K562 (cell line): ENCODE measurements at regions not wholly inside any gene's neighbourhood (a gene's known extent, or its start where the extent isn't known, plus 50 kb on each side); places are given as distances from the start of the nearest gene placed in this dataset.

Source experiments
- NRF1 ChIP-seq, 2 experiments: fragments of 450-650 bp; IDR thresholded peaks in 1 of 2; conservative IDR thresholded peaks in 1 of 2; 2 replicates each; pipeline ENCODE4 v1.6.1; 2014; ENCODE audit warnings: mild to moderate bottlenecking in 2 of 2
- PPARD ChIP-seq: fragments of 250-450 bp; sonication (Bioruptor Pico); IDR thresholded peaks from 2 replicates; pipeline ENCODE4 v1.8.0; 2022; ENCODE audit warnings: inconsistent platforms, mild to moderate bottlenecking, moderate library complexity
- REST ChIP-seq, 2 experiments: fragments of 450-650 bp; formaldehyde crosslinking in 1 of 2; IDR thresholded peaks; 2 replicates each; pipeline versions ENCODE4 v1.4.0 to v1.6.1; 2014 to 2020; ENCODE audit warnings: mild to moderate bottlenecking in 2 of 2, borderline replicate concordance in 1 of 2, low read depth in 1 of 2
- RFX5 ChIP-seq: IDR thresholded peaks from 2 replicates; pipeline ENCODE4 v1.6.1; 2011; ENCODE audit warnings: low read depth, mild to moderate bottlenecking, improper control_type of control experiment, low read length
- SMC3 ChIP-seq: conservative IDR thresholded peaks from 2 replicates; pipeline ENCODE4 v1.6.1; 2011; ENCODE audit warnings: low read depth, low read length, improper control_type of control experiment; ENCODE audit not compliant: insufficient read depth
- SOX6 ChIP-seq: fragments of 450-650 bp; IDR thresholded peaks from 2 replicates; pipeline ENCODE4 v1.6.1; 2014; ENCODE audit warnings: mild to moderate bottlenecking

- TF ChIP-seq REST (IDR thresholded peaks at IDR 0.05; ENCODE audit: borderline replicate concordance) (peak; percentile 39; the same call in 1 of the 2 replicates), REST (CRISPR knock-in tag; IDR thresholded peaks at IDR 0.05; ENCODE audit: low read depth) (no peak), SMC3 (0 out of 2 replicates have a peak, but pooled peaks have one; percentile 30), PPARD (CRISPR knock-in tag) (no peak), NRF1 (conservative IDR thresholded peaks at IDR 0.05 in 1 of 2, IDR thresholded peaks at IDR 0.05 in 1 of 2) (no peak), SOX6 (no peak), RFX5 (no peak)
- TF ChIP-seq, all 486 proteins: peak for 4
Observed at GRCh38 chr6:56851541-56852259, 103.2 kb upstream of the BEND6 start (continued).
